ENCODE measurements at regions not wholly inside any gene's neighbourhood (a gene's known extent, or its start where the extent isn't known, plus 50 kb on each side); places are given as distances from the start of the nearest gene placed in this dataset.

DNA sequence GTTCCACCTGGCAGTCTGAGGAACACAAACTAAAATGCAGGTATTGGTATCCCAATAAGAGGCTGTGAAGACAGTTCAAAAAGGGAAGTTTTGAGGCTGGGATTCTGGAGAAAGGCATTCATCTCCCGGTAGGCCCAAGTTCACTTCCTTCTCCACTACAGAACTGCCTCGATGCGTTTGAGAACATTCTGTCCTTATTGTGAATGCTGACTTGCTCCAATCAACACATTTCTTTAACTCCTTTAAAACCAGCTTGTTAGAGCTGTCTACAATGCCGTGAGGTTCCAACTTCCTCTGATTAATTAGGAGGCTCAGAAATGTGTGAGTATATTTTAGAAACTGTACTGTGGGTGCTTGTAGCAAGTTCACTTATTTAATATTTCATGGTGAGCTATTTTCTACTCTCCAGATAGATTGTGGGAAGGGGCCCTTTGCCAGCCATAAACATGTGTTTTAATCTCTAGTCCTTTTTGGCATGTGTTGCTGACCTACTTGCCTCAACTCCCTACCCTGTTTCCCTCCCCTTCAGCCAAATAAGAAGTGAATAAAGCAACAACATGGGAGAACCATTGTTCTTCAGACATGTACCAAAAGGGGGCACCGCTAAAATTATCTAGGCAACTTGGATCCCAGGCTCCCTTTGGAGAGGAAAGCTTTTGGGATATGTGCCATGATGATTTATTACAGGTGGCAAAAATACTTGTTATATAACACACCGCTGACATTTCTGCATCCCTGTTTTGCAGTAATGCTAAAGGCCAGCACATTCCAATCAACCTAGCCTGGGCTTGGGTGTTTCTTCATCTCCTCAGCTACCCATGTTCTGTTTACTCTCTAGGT, 245.6 kb downstream of the BLID start:
- Histone ChIP-seq H4K20me1 (ENCODE audit: insufficient read depth) (no peaks in the 10 kb centered on the region), H3F3A (ENCODE audit: insufficient read depth, low read depth) (no peaks in the 10 kb centered on the region), H2AFZ (no peak overlapping the region), H3K4me2 (no peak overlapping the region), H3K4me1 (replicated peaks; ENCODE audit: insufficient read depth) (no peaks in the 10 kb centered on the region), H3K9me2 (ENCODE audit: insufficient read depth) (no peaks in the 10 kb centered on the region), H3K79me2 (ENCODE audit: low read depth) (no peaks in the 10 kb centered on the region), H3K9me3 (ENCODE audit: insufficient read depth, low read depth) (no peaks in the 10 kb centered on the region), H3K27me3 (ENCODE audit: insufficient read depth, low read depth) (no peaks in the 10 kb centered on the region), H3K4me3 (no peak overlapping the region), H3K36me3 (ENCODE audit: low read depth) (no peaks in the 10 kb centered on the region), H3K27ac (no peak overlapping the region)
- intact Hi-C loops (cut with micrococcal nuclease; ENCODE audit: unreplicated experiment) = no loop called here
- BruUV-seq (replicated peaks) = no TSS peak
- ChIA-PET POLR2A (ENCODE audit: unreplicated experiment) (no interaction called here), CTCF (no interaction called here)
- no peak for TF ChIP-seq EZH2 (IDR thresholded peaks at IDR 0.05; ENCODE audit: low read depth)
- no peak for TF ChIP-seq CTCF (conservative IDR thresholded peaks at IDR 0.05)
- DNase-seq = no peak

GRCh38 chr11:121869478-121869877, 246.5 kb downstream of the BLID start:
- POLR2A ChIA-PET (ENCODE audit: unreplicated experiment) = no interaction called here
- Histone ChIP-seq H3K27me3 (ENCODE audit: insufficient read depth, low read depth) (no peaks in the 10 kb centered on the region), H3K36me3 (ENCODE audit: low read depth) (no peaks in the 10 kb centered on the region), H3K27ac (no peak overlapping the region), H3K9me2 (ENCODE audit: insufficient read depth) (no peaks in the 10 kb centered on the region), H4K20me1 (ENCODE audit: insufficient read depth) (no peaks in the 10 kb centered on the region), H3K9me3 (ENCODE audit: insufficient read depth, low read depth) (no peaks in the 10 kb centered on the region), H2AFZ (peak overlapping the region; percentile 30; the same call in 1 of the 2 replicates), H3K4me2 (no peak overlapping the region), H3K79me2 (ENCODE audit: low read depth) (no peaks in the 10 kb centered on the region), H3K4me1 (replicated peaks; ENCODE audit: insufficient read depth) (no peaks in the 10 kb centered on the region), H3K4me3 (no peak overlapping the region), H3F3A (ENCODE audit: insufficient read depth, low read depth) (no peaks in the 10 kb centered on the region)
- no peak for TF ChIP-seq EZH2 (IDR thresholded peaks at IDR 0.05; ENCODE audit: low read depth)
- TF ChIP-seq CTCF (conservative IDR thresholded peaks at IDR 0.05) = no peak
- BruUV-seq (replicated peaks) = no TSS peak
- intact Hi-C loops (cut with micrococcal nuclease; ENCODE audit: unreplicated experiment) = no loop called here
- CTCF ChIA-PET = no interaction called here
- no peak for DNase-seq

DNA sequence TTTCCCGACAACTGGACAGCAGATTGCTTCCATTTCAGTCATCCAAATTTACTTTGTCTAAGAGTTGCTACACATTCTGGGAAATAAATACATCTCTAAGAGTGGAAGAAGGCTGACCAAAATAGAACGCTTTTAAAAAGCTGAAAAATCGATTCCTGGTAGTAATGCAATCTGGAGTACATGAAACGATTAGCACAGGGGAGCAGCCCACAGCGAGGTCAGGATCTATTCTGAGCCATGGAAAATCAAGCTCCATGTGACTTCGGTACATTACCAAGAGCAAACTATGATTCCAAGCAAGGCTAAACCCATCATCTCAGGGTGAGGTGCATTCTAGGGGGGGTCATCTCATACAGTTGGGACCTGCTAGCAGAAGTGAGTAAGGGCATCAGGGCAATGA, 249.3 kb downstream of the BLID start:
- no peaks in the 10 kb centered on the region for H3K9me2 ChIP-seq (ENCODE audit: insufficient read depth)
- no peaks in the 10 kb centered on the region for H3K79me2 ChIP-seq (ENCODE audit: low read depth)
- H3K4me3 ChIP-seq = no peak overlapping the region
- no peak overlapping the region for H3K4me2 ChIP-seq
- ChIA-PET CTCF (no interaction called here), POLR2A (ENCODE audit: unreplicated experiment) (no interaction called here)
- H3K27me3 ChIP-seq (ENCODE audit: insufficient read depth, low read depth) = no peaks in the 10 kb centered on the region
- H4K20me1 ChIP-seq (ENCODE audit: insufficient read depth) = no peaks in the 10 kb centered on the region
- TF ChIP-seq EZH2 (IDR thresholded peaks at IDR 0.05; ENCODE audit: low read depth) (no peak), CTCF (conservative IDR thresholded peaks at IDR 0.05) (no peak)
- H3F3A ChIP-seq (ENCODE audit: insufficient read depth, low read depth) = no peaks in the 10 kb centered on the region
- intact Hi-C loops (cut with micrococcal nuclease; ENCODE audit: unreplicated experiment) = no loop called here
- no peaks in the 10 kb centered on the region for H3K36me3 ChIP-seq (ENCODE audit: low read depth)
- H2AFZ ChIP-seq = no peak overlapping the region
- H3K27ac ChIP-seq = no peak overlapping the region
- peaks cover 6% of the 10 kb centered on the region; the same call in 1 of the 2 replicates for H3K9me3 ChIP-seq (ENCODE audit: insufficient read depth, low read depth)
- no TSS peak for BruUV-seq (replicated peaks)
- no peak for DNase-seq
- H3K4me1 ChIP-seq (replicated peaks; ENCODE audit: insufficient read depth) = no peaks in the 10 kb centered on the region
